DMS 273 treated with DMSO at 0.1 percent for 48 hours (cell line): ENCODE measurements at regions not wholly inside any gene's neighbourhood (a gene's known extent, or its start where the extent isn't known, plus 50 kb on each side); places are given as distances from the start of the nearest gene placed in this dataset.

ENCODE experiments used
- DNase-seq: peaks from one replicate; lab custom pipeline; 2025; lab: John Stamatoyannopoulos, UW

- DNase-seq, result no peak
Observed at GRCh38 chr10:89153971-89154370, 53.1 kb downstream of the CH25H start.

DNA sequence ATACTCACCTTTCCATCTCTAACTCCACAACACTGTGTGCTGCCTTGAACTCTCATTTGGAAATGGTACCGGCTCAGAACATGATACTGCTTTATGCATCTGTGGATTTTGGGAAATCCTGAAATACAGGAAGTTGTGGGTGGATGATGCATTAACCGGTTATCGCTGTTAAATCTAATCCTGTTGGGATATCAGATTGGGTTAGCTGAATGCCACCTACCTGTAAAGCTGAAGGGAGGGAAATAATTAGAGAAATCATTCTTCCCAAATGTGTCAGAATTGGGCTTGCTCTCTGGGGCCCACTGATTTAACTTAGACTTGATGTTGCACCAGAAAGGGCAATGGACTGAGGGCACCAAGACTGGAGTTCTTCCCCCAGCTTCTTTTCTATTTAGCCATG, 54.0 kb downstream of the CH25H start:
- DNase-seq, result no peak

- no peak for DNase-seq
Observed at GRCh38 chr10:89151857-89152256, 55.3 kb downstream of the CH25H start.

GRCh38 chr10:89148061-89148460, 59.1 kb downstream of the CH25H start:
- DNase-seq, result no peak

- DNase-seq, result no peak
Observed at GRCh38 chr10:89147256-89147655, 59.9 kb downstream of the CH25H start.

DNA sequence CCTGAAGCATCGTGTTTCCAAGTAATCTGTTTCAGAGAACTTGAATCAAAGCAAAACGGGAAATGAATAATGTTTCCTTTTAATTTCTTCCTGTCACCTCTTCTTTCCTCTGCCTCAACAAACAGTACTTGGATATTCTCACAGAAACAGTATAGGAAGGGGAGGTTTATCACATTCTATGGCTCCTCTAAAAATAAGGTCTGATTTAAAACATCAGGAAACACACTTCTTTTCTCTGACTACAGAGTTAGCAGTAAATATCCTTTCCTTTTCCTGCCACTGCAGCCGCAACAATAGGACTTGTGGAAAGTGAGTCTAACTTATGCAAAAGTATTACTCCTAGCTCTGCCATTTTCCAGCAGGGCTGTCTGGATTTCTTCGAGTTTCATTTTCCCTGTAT, 62.3 kb downstream of the CH25H start:
- no peak for DNase-seq

- DNase-seq, result no peak
Observed at GRCh38 chr10:89142590-89142989, 64.5 kb downstream of the CH25H start.

DNA sequence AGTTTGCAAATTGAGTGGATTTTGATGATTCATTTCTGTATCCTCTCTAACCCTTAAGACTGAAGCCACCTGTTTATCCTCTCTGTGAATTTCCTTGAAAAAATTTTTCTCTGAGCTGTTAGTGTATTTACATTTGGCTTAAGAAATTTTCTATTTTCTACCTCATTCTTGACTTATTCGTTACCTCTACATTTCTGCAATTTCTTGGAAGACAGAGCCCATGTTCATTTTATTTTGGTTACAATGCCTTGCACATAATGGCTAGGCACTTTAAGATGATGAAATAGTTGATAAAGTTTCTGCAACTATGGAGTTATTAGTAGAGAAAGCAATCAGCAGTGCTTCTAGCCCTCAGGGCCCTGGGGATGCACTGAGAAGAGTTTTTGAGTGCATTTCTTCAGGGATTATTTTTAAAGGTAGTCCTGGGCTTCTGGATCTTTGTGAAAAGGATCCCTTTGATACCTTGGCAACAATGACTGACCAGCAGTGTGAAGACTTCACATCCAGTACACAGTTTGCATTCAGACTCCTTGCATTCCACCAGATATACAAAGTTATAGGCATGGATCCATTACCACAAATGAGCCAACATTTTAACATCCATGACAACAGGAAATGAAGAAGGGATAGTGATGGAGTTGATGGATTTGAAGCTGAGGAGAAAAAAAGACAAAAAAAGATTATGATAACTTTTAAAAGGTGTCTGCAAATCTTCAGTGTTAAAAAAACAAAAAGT, 68.2 kb downstream of the CH25H start:
- DNase-seq, result no peak

GRCh38 chr10:89134963-89135362, 72.2 kb downstream of the CH25H start:
- no peak for DNase-seq

- DNase-seq, result no peak
Observed at GRCh38 chr10:89129911-89130310, 77.2 kb downstream of the CH25H start.

DNA sequence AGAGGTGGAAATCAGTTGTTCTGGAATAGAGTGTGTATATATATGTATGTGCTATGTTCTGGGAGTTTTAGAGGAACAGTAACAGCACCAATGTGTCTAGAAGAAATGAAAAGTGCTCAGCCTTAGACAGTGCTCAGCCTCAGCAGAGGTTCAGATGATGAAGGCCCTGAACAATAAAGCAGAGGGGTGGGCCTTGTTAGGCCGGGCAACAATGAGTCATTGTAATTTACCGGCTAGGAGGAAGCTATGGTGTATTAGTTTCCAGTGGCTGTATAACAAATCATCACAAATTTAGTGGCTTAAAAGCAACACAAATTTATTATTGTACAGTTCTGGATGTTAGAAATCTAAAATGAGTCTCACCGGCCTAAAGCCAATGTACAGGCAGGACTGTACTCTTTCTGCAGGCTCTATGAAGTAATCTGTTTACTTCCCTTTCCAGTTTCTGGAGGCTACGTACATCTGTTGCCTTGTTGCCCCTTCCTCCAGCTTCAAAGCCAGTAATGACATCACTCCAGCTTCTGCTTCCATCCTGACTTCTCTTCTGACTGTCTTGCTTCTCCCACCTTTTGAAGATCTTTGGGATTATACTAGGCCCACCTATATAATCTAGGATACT, 84.6 kb downstream of the CH25H start:
- no peak for DNase-seq

- no peak for DNase-seq
Observed at GRCh38 chr10:89121764-89122020, 85.4 kb downstream of the CH25H start.

DNA sequence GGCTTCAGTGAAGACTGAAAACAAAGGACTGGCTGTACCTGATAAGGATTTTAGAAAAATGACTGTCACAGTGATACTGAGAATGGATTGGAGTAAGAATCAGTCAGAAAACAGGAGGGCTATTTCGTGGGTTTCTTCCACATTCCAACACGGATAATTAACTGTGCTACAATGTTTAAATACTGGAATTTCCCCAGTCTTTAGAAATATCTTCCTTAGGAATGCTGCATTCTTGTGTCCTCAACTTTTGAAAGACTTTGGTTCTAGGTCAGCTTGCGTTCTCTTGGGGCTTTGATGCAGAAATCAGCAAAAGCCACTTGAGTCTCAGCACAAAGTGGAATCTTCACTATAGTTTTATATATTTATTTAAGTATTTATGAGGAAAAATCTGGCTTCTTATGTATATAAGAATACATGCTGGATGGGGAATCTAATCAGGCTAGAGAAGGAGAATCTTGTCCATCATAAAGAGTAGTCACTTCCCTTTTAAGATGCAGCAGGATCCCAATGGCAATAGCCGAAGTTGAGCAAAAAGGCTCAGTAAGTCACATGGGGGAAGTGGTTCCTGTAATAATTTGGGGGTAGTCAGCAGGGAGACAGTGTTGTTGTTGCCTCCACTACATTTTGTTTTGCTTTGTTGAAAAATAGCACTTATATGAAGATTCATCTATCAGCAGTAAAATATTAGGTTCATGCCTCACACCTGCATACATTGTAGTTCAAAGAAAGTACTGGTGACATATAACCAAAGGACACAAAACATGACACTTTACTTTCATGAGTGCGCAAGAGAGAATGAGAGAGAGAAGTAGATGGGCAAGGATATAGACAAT, 86.0 kb downstream of the CH25H start:
- DNase-seq, result no peak

- no peak for DNase-seq
Observed at GRCh38 chr10:89119651-89120050, 87.5 kb downstream of the CH25H start.

- no peak for DNase-seq
Observed at GRCh38 chr10:89118091-89118490, 89.0 kb downstream of the CH25H start.

GRCh38 chr10:89115876-89116627, 91.1 kb downstream of the CH25H start:
- no peak for DNase-seq

DNA sequence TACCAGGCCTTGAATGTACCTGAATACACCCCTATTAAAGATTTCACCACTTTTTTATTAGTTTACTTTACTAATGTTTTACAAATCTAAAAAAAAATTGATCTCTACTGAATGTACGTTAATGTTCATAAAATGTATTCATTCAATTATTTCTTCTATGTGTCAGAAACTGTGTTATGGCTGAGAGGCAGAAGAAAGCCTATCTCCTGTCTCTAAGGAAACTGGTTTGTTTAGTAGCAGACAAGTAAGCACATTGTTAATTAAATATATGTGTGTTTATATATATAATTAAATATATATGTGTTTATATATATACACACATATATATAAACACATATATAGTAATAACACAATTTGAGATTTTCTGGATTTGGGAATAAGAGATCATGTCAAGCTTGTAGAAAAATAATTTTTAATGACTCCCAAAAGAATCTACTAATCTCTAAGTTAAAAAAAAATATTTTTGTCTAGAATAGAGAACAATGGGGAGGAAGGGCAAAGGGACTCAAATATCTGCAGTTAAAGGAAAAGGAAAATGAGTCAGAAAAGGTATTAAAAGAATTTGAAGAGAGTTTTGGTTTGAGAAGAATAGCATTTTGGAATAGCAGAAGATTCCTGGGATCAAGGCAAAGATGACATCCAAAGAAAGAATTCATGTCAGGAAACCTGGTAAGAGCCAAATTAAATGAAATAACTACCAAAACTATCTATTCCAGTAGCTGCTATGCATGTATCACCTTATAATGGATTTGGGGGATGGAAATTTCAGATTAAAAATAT, 92.1 kb downstream of the CH25H start:
- DNase-seq, result no peak

DNA sequence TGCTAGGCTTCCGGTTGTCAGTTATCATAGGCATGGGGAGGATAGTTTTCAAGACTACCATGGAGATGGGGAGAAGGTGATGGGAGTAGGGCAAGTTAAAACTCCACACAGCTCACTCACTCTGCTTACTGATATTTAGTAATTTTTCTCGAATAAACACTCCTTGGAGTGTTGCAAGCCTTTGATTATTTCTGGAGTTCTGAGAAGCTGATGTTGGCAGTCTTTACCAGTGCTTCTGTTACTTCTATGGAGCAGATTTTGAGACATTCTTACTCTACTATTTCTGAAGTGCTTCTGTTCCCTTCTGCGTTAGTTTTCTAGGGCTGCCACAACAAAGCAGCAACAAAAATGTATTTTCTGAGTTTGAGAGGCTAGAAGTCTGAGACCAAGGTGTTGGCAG, 104.4 kb downstream of the CH25H start:
- DNase-seq, result no peak

DNA sequence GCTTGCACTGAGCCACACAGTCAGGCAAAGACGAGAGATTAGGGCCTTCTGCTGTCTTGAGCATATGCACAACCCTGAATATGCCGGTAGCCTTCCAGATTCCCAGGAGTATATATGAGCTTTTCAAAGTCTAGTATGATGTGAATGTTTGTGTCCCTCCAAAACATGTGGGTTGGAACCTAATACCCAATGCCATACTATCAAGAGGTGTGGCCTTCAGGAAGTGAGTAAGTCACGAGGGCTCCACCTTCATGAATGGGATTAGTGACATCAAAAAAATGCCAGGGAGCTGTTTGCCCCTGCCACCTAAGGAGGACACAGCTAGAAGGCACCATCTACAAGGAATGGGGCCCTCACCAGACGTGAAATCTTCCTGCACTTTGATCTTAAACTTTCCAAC, 105.2 kb downstream of the CH25H start:
- DNase-seq, result no peak

- no peak for DNase-seq
Observed at GRCh38 chr10:89100680-89101079, 106.4 kb downstream of the CH25H start.

GRCh38 chr10:89097226-89097625, 106.6 kb downstream of the FAS start:
- no peak for DNase-seq
